Panc1 (cell line): ENCODE measurements at regions not wholly inside any gene's neighbourhood (a gene's known extent, or its start where the extent isn't known, plus 50 kb on each side); places are given as distances from the start of the nearest gene placed in this dataset.

Source experiments
- ATAC-seq: fragments of 200-7000 bp; cut with Tn5 transposase; 2 replicates; pipeline ENCODE4 v1.9.1; 2020; ENCODE audit warnings: mild to moderate bottlenecking, moderate library complexity
- BruUV-seq: library from RNA; stranded (reverse); fragments of 400-500 nt; replicated peaks from 2 replicates; lab custom pipeline; 2021; lab: Mats Ljungman, UMichigan
- CTCF ChIA-PET: fragments of 300-600 bp; sonication (Branson Sonifier 250); formaldehyde crosslinking; loops from one replicate; lab custom pipeline; 2022; ENCODE audit warnings: antibody characterized with exemption; lab: Charles Lee
- POLR2A ChIA-PET: fragments of 300-600 bp; sonication (Branson Sonifier 250); formaldehyde crosslinking; loops from one replicate; lab custom pipeline; 2022; ENCODE audit warnings: antibody characterized with exemption; lab: Charles Lee
- DNase-seq: peaks from one replicate; pipeline ENCODE4 v3.0.0-alpha.2; 2010; ENCODE audit warnings: low read depth, low spot score
- H3K27ac ChIP-seq: 2 replicates; pipeline ENCODE4 v1.5.1; 2011; ENCODE audit warnings: mild to moderate bottlenecking, low read length, inconsistent platforms
- H3K27me3 ChIP-seq: fragments of 200-500 bp; sonication (Bioruptor generic); 2 replicates; pipeline ENCODE4 v1.6.0; 2014; ENCODE audit warnings: low read length, inconsistent platforms; ENCODE audit not compliant: control insufficient read depth, insufficient read depth
- H3K36me3 ChIP-seq: fragments of 200-500 bp; sonication (Bioruptor generic); 2 replicates; pipeline ENCODE4 v1.5.1; 2014; ENCODE audit warnings: inconsistent platforms, mild to moderate bottlenecking, low read length, moderate library complexity; ENCODE audit not compliant: control insufficient read depth, insufficient read depth
- H3K4me1 ChIP-seq: 2 replicates; pipeline ENCODE4 v1.5.1; 2011; ENCODE audit warnings: inconsistent platforms, mild to moderate bottlenecking, low read length, moderate library complexity; ENCODE audit not compliant: control insufficient read depth, insufficient read depth
- H3K4me3 ChIP-seq, 2 experiments: 2 replicates each; pipeline ENCODE4 v1.5.1; 2011 to 2012; ENCODE audit warnings: low read depth in 2 of 2, low read length in 2 of 2, mild to moderate bottlenecking in 2 of 2, inconsistent platforms in 1 of 2, moderate library complexity in 1 of 2
- H3K9me3 ChIP-seq: fragments of 200-500 bp; sonication (Bioruptor generic); 2 replicates; pipeline ENCODE4 v1.5.1; 2014; ENCODE audit warnings: low read depth, mild to moderate bottlenecking, inconsistent platforms, low read length, moderate library complexity; ENCODE audit not compliant: control insufficient read depth, insufficient read depth
- CTCF ChIP-seq: fragments of 450-650 bp; IDR thresholded peaks from 2 replicates; pipeline ENCODE4 v1.5.1; 2017; ENCODE audit warnings: mild to moderate bottlenecking
- POLR2AphosphoS5 ChIP-seq: IDR thresholded peaks from 2 replicates; pipeline ENCODE4 v1.6.1; 2012; ENCODE audit warnings: mild to moderate bottlenecking, low read depth, low read length, moderate library complexity
- REST ChIP-seq, 2 experiments: IDR thresholded peaks; 2 replicates each; pipeline ENCODE4 v1.6.1; 2011 to 2012; ENCODE audit warnings: low read depth in 2 of 2, control low read depth in 1 of 2, low read length in 1 of 2, mild to moderate bottlenecking in 1 of 2, moderate library complexity in 1 of 2; ENCODE audit not compliant: insufficient read depth in 1 of 2
- SIN3A ChIP-seq: IDR thresholded peaks from 2 replicates; pipeline ENCODE4 v1.6.1; 2012; ENCODE audit warnings: low read depth, mild to moderate bottlenecking, low read length, moderate library complexity, borderline replicate concordance; ENCODE audit not compliant: insufficient read depth
- TCF7L2 ChIP-seq: IDR thresholded peaks from 2 replicates; pipeline ENCODE4 v1.6.1; 2011; ENCODE audit warnings: mild to moderate bottlenecking, low read depth, low read length, inconsistent platforms
- in situ Hi-C: cut with HindIII; loops from 2 replicates; pipeline ENCODE4 v1.10.0; 2016; ENCODE audit warnings: low sequenced_read_pairs, low pct_unique_long_range_greater_than_20kb
- intact Hi-C: fragments of 100-400 bp; cut with micrococcal nuclease; formaldehyde crosslinking; loops from one replicate; pipeline ENCODE4 v1.10.0; 2022; ENCODE audit not compliant: unreplicated experiment

GRCh38 chr18:52130624-52131301 lies 209.2 kb upstream of the DCC start:
- CTCF ChIA-PET: no interaction called here
- no TSS peak for BruUV-seq
- TF ChIP-seq TCF7L2 (no peak), CTCF (no peak), POLR2AphosphoS5 (no peak), REST (IDR thresholded peaks at IDR 0.05; ENCODE audit: insufficient read depth in 1 of 2, low read depth in 2 of 2, low read length in 1 of 2) (no peak), SIN3A (no peak)
- Histone ChIP-seq H3K27ac (no peak overlapping the region), H3K4me1 (no peaks in the 10 kb centered on the region), H3K9me3 (no peaks in the 10 kb centered on the region), H3K36me3 (no peaks in the 10 kb centered on the region), H3K4me3 (no peak overlapping the region), H3K27me3 (no peaks in the 10 kb centered on the region)
- POLR2A ChIA-PET: no interaction called here
- intact Hi-C loops: no loop called here
- DNase-seq (no peak), ATAC-seq (no peak)
- in situ Hi-C loops: no loop called here

GRCh38 chr18:52131845-52132244 lies 208.2 kb upstream of the DCC start:
- H3K27me3 ChIP-seq: no peaks in the 10 kb centered on the region
- no peak overlapping the region for H3K27ac ChIP-seq
- no peaks in the 10 kb centered on the region for H3K4me1 ChIP-seq
- ATAC-seq (no peak), DNase-seq (no peak)
- no TSS peak for BruUV-seq
- in situ Hi-C loops: no loop called here
- ChIA-PET POLR2A (no interaction called here), CTCF (no interaction called here)
- no peaks in the 10 kb centered on the region for H3K36me3 ChIP-seq
- intact Hi-C loops: no loop called here
- no peak overlapping the region for H3K4me3 ChIP-seq
- no peaks in the 10 kb centered on the region for H3K9me3 ChIP-seq
- TF ChIP-seq REST (IDR thresholded peaks at IDR 0.05; ENCODE audit: insufficient read depth in 1 of 2, low read depth in 2 of 2, low read length in 1 of 2) (no peak), POLR2AphosphoS5 (no peak), TCF7L2 (no peak), SIN3A (no peak), CTCF (no peak)
